IPS DF 6.9 (cell line): ENCODE measurements at regions not wholly inside any gene's neighbourhood (a gene's known extent, or its start where the extent isn't known, plus 50 kb on each side); places are given as distances from the start of the nearest gene placed in this dataset.

Experiments used
- DNase-seq: peaks from one replicate; pipeline ENCODE4 v3.0.0-alpha.2; 2013; ENCODE audit warnings: low read depth, low spot score
- H3K27ac ChIP-seq: one replicate; pipeline ENCODE4 v1.5.1; 2013; ENCODE audit warnings: low read length, control low read depth
- H3K27me3 ChIP-seq: 2 replicates; pipeline ENCODE4 v1.6.1; 2013; ENCODE audit warnings: mild to moderate bottlenecking, low read length; ENCODE audit not compliant: control insufficient read depth, insufficient read depth
- H3K36me3 ChIP-seq: 2 replicates; pipeline ENCODE4 v1.6.1; 2013; ENCODE audit warnings: low read length; ENCODE audit not compliant: control insufficient read depth, insufficient read depth
- H3K4me1 ChIP-seq: 2 replicates; pipeline ENCODE4 v1.6.1; 2013; ENCODE audit warnings: low read length; ENCODE audit not compliant: control insufficient read depth, insufficient read depth
- H3K4me3 ChIP-seq: 2 replicates; pipeline ENCODE4 v1.5.1; 2013; ENCODE audit warnings: mild to moderate bottlenecking, low read length
- H3K9me3 ChIP-seq: 2 replicates; pipeline ENCODE4 v1.6.1; 2013; ENCODE audit warnings: low read length, inconsistent platforms; ENCODE audit not compliant: control insufficient read depth, insufficient read depth
- WGBS: extraction: QIAGEN DNeasy Blood & Tissue Kit; methylation state at CpG from one replicate; pipeline ENCODE4 v1.1.7; 2013; ENCODE audit warnings: mixed read lengths, missing lambda C conversion rate; ENCODE audit not compliant: insufficient read length, insufficient coverage; 5-methylcytosine and 5-hydroxymethylcytosine counted together

DNA sequence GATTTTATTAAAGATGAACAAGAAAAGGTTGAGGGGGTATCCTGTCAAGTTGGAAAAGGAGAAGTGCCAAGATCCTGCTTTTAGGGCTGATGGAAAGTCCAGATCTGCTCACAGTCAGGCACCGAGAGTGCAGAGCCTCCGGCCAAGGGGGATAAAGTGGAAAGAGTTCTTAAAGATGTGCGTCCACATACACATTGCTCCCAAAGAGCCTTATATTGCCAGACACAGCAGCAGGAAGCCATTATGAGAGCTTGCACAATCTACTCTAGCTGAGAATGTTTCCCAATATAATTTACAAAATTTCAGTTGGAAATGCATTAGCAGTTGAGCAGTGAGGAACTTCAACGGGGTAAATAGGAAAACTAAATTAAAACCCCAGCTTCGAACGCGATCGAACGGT, 95.6 kb downstream of the SALL1 start:
- Histone ChIP-seq H3K27me3 (no peaks in the 10 kb centered on the region), H3K27ac (no peak overlapping the region), H3K4me1 (no peaks in the 10 kb centered on the region), H3K9me3 (no peaks in the 10 kb centered on the region), H3K4me3 (no peak overlapping the region), H3K36me3 (no peaks in the 10 kb centered on the region)
- no CpG with 5 or more reads among the region's 9 CpGs for WGBS
- no peak for DNase-seq

DNA sequence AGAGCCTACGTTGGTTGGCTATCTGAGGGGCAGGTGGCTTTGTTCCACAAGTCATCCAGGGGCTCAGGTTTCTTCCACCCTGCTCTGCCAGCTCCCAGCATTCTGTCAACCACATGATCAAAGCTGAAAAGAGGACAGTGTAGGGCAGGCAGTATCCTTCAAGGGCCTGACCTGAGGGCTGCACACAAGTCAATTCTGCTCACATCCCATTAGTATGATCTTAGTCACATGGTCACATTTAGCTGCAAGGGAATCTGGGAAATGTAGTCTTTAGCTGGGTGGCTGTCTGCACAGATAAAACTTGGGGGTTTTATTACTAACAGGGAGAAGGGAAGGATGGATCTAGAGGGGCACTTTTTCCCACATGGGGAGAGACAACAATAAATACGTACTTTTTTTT, 97.3 kb downstream of the SALL1 start:
- DNase-seq = no peak
- no CpG with 5 or more reads among the region's 2 CpGs for WGBS
- Histone ChIP-seq H3K36me3 (no peaks in the 10 kb centered on the region), H3K4me3 (no peak overlapping the region), H3K27me3 (no peaks in the 10 kb centered on the region), H3K9me3 (no peaks in the 10 kb centered on the region), H3K27ac (no peak overlapping the region), H3K4me1 (no peaks in the 10 kb centered on the region)

DNA sequence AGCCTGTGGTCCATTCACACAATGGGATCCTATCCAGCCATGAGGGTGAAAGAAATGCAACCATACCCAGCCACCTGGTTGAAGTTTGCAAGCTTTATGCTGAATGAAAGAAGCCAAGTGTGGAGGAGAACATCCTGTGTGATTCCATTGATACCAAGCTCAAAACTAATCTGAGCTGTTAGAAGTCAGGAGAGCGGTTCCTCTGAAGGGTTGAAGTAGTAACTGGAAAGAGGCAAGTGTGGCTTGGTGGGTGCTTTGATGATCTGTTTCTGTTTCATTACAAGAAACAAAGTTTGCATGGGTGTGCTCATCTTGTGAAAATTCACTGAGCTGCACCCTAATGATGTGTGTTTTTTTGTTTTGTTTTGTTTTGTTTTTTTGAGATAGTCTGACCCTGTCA, 99.4 kb downstream of the SALL1 start:
- no peak overlapping the region for H3K4me3 ChIP-seq
- H3K27ac ChIP-seq = no peak overlapping the region
- H3K27me3 ChIP-seq = no peaks in the 10 kb centered on the region
- no peak for DNase-seq
- H3K4me1 ChIP-seq = no peaks in the 10 kb centered on the region
- no CpG with 5 or more reads among the region's 1 CpG for WGBS
- H3K9me3 ChIP-seq = no peaks in the 10 kb centered on the region
- no peaks in the 10 kb centered on the region for H3K36me3 ChIP-seq

GRCh38 chr16:51050377-51050706, 100.7 kb downstream of the SALL1 start:
- Histone ChIP-seq H3K27me3 (no peaks in the 10 kb centered on the region), H3K9me3 (no peaks in the 10 kb centered on the region), H3K4me3 (no peak overlapping the region), H3K36me3 (no peaks in the 10 kb centered on the region), H3K4me1 (no peaks in the 10 kb centered on the region), H3K27ac (no peak overlapping the region)
- WGBS = no CpG with 5 or more reads among the region's 4 CpGs
- no peak for DNase-seq

- Histone ChIP-seq H3K36me3 (no peaks in the 10 kb centered on the region), H3K9me3 (no peaks in the 10 kb centered on the region)
- no CpG with 5 or more reads among the region's 3 CpGs for WGBS
These were observed 101.2 kb downstream of the SALL1 start for GRCh38 chr16:51049678-51050376.

DNA sequence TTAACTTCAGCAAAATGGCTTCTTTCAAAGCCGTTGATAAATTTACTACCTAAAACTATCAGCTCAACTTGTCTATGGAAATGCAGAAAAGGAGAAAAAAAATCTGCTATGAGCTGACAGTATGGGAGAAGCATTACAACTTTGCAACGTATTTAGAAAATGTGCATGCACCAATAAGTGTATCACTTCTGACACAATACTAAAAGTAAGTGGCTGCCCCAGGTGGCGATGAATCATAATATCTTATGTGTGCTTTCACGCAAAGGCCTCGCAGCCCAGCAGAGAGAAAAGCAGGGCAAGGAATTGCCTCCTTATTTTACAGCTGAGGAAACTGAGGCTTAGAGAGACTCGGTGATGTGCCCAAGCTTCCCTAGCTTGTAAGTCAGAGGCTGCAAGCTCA, 101.8 kb downstream of the SALL1 start:
- no CpG with 5 or more reads among the region's 6 CpGs for WGBS
- Histone ChIP-seq H3K27me3 (no peaks in the 10 kb centered on the region), H3K4me3 (no peak overlapping the region), H3K9me3 (no peaks in the 10 kb centered on the region), H3K27ac (no peak overlapping the region), H3K4me1 (no peaks in the 10 kb centered on the region), H3K36me3 (no peaks in the 10 kb centered on the region)
- no peak for DNase-seq

More at GRCh38 chr16:51049678-51050376, 101.2 kb downstream of the SALL1 start:
- Histone ChIP-seq H3K4me3 (no peak overlapping the region), H3K27me3 (no peaks in the 10 kb centered on the region), H3K4me1 (no peaks in the 10 kb centered on the region), H3K27ac (no peak overlapping the region)
- DNase-seq = no peak

DNA sequence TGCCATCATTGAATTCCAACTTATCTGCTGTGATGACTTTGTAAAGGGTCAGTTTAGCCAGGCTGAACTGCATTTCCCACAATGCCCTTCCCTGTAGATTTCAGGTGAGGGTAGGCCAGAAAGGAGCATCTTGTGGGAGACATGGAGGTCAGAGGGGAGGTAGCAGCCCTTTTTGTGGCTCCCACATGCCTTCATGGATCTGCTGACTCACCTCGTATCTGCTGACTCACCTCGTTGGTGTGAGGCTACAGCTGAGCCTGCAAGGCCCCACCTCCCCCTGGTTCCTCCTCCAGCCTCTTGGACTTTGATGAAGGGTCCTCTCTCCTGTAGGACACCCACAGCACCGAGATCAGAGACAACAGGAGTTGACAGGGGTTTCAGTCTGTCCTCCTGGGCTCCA, 102.5 kb downstream of the SALL1 start:
- H3K4me1 ChIP-seq = no peaks in the 10 kb centered on the region
- H3K27me3 ChIP-seq = no peaks in the 10 kb centered on the region
- no peak overlapping the region for H3K27ac ChIP-seq
- no peak overlapping the region for H3K4me3 ChIP-seq
- WGBS = no CpG with 5 or more reads among the region's 3 CpGs
- no peaks in the 10 kb centered on the region for H3K36me3 ChIP-seq
- DNase-seq = no peak
- no peaks in the 10 kb centered on the region for H3K9me3 ChIP-seq

- Histone ChIP-seq H3K4me3 (no peak overlapping the region), H3K27ac (no peak overlapping the region), H3K27me3 (no peaks in the 10 kb centered on the region), H3K4me1 (no peaks in the 10 kb centered on the region), H3K9me3 (no peaks in the 10 kb centered on the region), H3K36me3 (no peaks in the 10 kb centered on the region)
- no CpG with 5 or more reads among the region's 5 CpGs for WGBS
- DNase-seq = no peak
These were observed 105.3 kb downstream of the SALL1 start for GRCh38 chr16:51045794-51046193.

DNA sequence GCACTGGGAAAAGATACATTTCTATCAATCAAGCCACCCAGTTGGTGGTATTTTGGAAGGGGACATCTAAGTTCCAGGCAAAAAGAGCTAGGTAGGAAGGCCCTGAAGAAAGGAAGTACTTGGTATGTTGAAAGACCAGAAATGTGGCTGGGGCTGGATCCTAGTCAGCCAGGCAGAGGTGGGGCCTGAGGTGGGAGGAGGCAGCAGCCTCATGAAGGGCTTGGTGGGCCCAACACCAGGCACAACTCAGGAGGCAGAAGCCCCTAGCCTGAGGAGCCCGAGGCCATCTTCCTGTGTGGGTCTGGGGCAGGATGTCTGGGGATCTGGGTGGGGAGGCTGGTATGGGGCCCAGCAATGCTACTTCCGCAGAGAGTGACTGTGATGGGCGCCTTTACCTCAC, 105.9 kb downstream of the SALL1 start:
- Histone ChIP-seq H3K9me3 (no peaks in the 10 kb centered on the region), H3K36me3 (no peaks in the 10 kb centered on the region), H3K27me3 (no peaks in the 10 kb centered on the region), H3K4me1 (no peaks in the 10 kb centered on the region), H3K27ac (no peak overlapping the region), H3K4me3 (no peak overlapping the region)
- WGBS = no CpG with 5 or more reads among the region's 3 CpGs
- DNase-seq = no peak

DNA sequence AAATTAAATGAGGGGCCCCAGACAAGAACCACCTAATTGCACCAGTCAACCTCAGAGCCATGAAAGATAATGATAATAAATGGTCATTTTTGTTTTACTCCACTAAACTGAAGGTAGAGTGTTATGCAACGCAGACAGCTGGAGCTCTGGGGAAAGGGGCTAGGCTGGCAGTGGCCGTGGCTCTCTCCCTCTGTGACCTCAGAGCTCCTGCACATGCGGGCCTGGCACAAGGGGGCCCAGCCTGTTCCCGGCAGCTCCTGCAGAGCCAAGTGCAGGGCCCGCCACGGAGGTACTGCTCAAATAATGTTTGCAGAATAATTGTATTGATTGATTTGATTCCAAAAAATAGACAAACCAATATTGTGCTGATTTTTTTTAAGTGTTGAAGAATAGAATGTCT, 109.5 kb downstream of the SALL1 start:
- WGBS = no CpG with 5 or more reads among the region's 6 CpGs

GRCh38 chr16:51040637-51041036, 110.4 kb downstream of the SALL1 start:
- no peak overlapping the region for H3K27ac ChIP-seq

More for the DNA sequence above, 109.5 kb downstream of the SALL1 start:
- Histone ChIP-seq H3K4me3 (no peak overlapping the region), H3K36me3 (no peaks in the 10 kb centered on the region), H3K9me3 (no peaks in the 10 kb centered on the region), H3K27ac (no peak overlapping the region), H3K27me3 (no peaks in the 10 kb centered on the region), H3K4me1 (no peaks in the 10 kb centered on the region)
- no peak for DNase-seq

More at GRCh38 chr16:51040637-51041036, 110.4 kb downstream of the SALL1 start:
- Histone ChIP-seq H3K36me3 (no peaks in the 10 kb centered on the region), H3K9me3 (no peaks in the 10 kb centered on the region), H3K4me3 (no peak overlapping the region), H3K4me1 (no peaks in the 10 kb centered on the region), H3K27me3 (no peaks in the 10 kb centered on the region)
- DNase-seq = no peak
